HG03457 (cell line): ENCODE measurements at regions not wholly inside any gene's neighbourhood (a gene's known extent, or its start where the extent isn't known, plus 50 kb on each side); places are given as distances from the start of the nearest gene placed in this dataset.
"Not testable (repeated sequence)": the region's sequence is repeated elsewhere in the genome, so short reads cannot be mapped to it uniquely, and the experiment has no call there.

Source experiments
- ATAC-seq: cut with Tn5 transposase; IDR thresholded peaks from one replicate; pipeline ENCODE4 v1.9.1; 2021; ENCODE audit warnings: moderate number of reproducible peaks; ENCODE audit not compliant: unreplicated experiment

DNA sequence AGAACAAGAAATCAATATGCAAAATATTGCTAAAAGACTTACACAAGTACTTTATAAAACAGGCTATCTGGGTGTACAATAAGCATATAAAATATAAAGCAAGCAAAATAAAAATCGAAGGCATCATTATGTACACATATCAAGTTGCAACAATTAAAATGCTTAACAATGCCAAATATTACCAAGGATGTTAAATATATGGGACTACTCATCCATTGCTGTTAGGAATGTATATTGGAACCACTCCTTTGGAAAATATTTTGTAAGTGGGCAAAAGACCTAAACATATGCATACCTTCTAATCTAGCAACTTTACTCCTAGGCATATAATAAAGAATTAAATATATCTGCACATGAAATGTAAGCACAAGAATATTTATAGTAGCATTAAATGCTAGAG is 632.6 kb upstream of the COX7C start:
- ATAC-seq, result no peak

DNA sequence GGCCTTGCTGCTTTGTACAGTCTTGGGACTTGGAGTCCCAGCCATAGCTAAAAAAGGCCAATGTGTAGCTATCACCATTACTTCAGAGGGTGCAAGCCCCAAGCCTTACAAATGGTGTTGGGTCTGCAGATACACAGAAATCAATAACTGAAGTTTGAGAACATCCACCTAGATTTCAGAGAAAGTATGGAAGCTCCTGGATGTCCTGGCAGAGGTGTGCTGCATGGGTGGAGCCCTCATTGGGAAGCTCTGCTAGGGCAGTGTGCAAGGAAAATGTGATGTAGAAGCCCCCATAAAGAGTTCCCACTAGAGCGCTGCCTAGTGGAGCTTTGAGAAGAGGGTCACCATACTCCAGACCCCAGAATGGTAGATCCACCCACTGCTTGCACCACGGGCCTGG is 626.7 kb upstream of the COX7C start:
- no peak for ATAC-seq

DNA sequence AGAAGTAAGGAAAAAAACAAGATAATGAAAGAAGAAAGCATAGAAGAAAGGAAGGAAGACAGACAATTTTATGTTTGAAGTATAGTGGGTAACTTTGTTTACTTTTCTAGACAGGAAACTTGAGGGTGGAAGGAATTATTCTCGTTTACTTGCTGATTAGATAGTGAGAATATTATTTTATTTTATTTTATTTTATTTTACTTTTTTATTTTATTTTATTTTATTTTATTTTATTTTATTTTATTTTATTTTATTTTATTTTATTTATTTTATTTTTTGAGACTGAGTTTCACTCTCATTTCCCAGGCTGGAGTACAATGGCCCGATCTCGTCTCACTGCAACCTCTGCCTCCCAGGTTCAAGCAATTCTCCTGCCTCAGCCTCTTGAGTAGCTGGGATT is 623.1 kb upstream of the COX7C start:
- ATAC-seq, result not testable (repeated sequence)

DNA sequence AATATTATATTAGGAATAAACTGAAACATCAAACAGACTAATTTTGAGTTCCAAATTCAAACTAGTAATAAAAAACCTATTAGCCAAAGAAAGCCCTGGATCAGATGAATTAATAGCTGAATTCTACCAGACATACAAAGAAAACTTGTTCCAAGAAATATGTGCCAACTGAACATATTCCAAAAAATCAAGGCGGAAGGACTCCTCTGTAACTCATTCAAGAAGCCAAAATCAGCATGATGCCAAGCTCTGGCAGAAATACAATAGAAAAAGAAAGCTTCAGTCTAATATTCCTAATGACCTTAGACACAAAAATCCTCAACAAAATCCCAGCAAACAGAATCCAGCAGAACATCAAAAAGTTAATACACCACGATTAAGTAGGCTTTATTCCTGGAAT is 619.1 kb upstream of the COX7C start:
- ATAC-seq, result no peak

DNA sequence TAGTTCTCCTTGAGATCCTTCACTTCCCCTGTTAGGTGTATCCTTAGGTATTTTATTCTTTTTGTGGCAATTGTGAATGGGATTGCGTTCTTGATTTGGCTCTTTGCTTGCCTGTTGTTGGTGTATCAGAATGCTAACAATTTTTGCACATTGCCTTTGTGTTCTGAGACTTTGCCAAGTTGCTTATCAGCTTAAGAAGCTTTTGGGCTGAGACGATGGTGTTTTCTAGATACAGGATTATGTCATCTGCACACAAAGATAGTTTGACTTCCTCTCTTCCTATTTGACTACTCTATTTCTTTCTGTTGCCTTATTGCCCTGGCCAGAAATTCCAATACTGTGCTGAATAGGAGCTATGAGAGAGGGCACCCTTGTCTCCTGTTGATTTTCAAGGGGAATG is 609.4 kb upstream of the COX7C start:
- ATAC-seq, result no peak

DNA sequence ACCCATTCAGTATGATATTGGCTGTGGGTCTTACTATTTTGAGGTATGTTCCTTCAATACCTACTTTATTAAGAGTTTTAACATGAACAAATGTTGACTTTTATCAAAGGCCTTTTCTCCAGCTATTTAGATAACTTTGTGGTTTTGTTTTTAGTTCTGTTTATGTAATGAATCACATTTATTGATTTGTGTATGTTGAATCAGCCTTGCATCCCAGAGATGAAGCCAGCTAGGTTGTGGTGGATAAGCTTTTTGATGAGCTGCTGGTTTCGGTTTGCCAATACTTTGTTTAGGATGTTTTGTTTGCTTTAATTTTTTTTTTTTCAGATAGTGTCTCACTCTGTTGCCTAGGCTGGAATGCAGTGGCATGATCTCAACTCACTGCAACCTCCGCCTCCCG is 609.0 kb upstream of the COX7C start:
- no peak for ATAC-seq

DNA sequence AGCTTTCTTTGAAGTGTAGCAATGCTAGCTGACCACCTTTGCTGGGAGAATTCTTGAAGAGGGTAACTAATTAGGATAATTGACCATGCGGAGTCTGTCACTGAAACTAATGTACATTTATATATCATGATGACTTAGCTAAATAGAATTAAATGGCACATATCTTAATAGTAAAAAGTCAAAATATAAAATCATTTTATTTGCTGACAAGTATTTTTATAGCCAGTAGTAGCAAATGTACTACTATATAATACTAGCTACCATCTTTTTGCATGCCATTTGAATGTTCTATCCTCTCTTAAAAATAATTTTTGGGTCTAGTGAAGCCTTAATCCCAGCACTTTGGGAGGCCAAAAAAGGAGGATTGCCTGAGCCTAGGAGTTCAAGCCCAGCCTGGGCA is 605.8 kb upstream of the COX7C start:
- no peak for ATAC-seq

DNA sequence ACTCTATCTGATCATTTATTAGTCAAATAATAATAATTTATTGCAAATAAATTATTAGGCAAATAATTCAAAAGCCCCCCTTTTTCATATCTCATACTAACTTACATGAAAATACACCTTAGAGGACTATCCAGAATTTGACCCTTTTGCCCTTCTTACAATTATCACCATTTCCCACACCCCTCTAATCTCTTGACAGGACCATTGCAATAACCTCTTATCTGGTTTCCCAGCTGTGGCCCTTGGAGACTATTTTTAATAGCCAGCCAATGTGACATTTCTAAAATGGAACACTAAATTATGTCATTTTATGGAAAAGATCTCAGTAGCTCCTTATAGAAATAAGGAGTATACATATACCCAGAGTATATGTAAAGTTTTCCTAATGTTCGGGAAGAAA is 588.4 kb upstream of the COX7C start:
- no peak for ATAC-seq

DNA sequence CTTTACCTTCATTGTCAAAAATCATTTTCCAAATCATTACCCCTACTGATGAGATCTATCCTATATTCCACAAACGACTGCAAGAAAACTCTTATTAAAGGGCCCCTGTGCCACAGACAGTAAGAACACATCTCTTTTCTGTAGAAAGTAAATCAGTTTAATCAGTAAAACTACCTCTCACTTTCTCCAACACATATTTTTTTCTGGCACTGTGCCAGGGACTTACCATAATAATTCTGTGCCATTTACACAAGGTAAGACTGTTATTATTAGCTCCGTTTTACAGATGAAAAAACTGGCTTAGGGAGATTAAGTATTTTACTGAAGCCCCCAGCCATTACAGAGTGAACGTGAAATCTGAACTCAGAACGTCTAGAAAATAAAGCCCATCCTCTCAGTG is 587.0 kb upstream of the COX7C start:
- no peak for ATAC-seq

DNA sequence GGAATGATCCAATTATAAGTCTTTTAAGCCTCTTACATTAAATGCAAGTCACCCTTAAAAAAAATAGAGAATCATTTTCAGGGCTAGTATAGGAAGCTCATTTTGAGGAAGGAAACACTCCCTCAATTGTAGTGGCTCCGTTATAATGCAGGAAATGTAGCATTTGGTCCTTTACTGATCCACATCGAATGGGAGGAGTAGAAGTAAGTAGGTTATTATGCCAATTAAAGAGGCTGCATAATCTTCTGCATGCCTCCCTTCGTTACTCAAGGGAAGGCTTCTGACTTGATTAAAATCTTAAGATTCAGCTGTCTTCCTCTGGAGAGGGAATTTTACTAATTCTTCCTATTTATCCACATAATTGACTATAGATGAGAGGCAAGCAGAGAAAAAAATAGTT is 579.2 kb upstream of the COX7C start:
- ATAC-seq, result no peak

DNA sequence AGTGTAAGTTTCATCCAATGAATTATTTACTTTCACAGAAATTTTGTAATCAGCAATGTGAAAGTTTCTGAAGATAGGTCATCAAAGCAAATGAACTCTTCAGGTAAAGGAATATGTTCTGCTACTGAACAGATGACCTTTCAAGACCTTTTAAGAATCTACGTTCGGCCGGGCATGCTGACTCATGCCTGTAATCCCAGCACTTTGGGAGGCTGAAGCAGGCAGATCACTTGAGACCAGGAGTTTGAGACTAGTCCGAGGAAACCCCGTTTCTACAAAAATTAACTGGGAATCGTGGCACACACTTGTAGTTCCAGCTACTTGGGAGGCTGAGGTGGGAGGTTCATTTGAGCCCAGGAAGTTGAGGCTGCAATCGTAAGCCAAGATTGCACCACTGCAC is 578.4 kb upstream of the COX7C start:
- ATAC-seq, result no peak

DNA sequence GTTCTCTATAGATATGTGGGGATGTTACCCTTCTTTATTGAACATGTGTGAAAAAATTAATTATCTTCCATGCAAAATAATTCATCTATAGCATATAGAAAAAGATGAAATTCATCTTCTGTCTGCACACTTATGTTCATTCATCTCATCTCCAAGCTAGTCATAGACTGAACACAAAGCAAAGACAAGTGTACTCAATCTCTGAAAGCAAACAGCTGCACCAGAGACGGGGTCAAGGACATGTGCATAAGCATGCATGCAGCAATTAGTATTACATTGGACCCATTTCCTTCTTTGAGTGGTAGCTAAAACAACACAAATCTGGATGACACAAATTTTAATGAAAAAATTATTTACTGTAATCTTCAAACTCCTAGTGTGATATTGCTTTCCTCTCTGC is 547.0 kb upstream of the COX7C start:
- ATAC-seq, result no peak

DNA sequence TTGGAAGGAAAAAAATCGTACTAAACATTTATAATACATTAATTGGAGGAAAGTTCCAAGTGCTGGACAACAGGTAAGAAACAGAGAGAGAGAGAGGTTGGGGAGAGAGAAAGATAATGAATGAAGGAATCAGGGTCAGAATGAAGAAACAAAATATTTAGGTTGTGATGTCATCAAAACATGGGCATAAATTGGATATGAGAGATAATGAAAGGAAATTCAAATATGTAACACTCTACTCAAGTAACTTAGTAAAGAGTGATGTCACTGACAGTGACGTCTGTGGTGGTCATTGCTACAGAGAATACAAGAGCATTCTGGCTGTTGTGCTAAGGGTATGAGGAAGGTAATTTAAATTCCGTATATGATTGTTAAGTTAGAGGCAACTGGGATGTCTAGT is 543.4 kb upstream of the COX7C start:
- ATAC-seq, result no peak

DNA sequence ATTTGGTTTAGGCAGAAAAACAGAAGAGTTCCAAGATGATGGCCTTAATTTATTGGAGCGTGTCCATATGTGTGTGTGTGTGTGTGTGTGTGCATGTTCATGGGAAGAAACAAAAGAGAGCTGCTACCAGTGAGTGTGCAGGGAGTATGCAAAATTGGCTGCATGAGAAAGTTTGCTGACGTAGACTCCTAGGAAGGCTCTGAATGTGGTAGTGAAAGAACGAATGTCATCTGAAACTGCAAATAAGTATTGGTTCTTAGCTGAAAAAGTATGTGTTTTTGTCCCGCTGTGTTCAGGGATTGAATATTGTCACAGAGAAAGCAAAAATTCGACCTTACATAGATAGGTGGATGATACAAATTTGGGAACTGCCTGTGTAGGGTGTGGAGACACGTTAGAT is 542.6 kb upstream of the COX7C start:
- ATAC-seq, result no peak

DNA sequence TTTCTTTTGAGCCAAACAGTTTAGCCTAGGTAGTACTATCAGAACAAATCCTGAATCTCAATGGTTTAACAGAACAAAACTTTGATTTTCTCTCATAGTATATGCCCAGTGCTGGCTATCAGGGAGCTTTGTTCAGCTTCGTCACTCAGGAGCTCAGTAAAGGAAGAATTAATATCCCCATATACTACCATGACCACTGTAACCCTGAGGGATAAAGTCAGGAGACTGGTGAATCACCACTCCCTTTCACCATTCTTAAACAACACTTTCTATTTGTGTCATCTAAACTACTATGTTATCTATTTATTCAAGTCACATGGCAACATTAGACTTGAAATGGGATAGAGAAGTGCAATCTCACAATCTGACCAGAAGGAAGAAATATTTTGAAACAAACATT is 522.6 kb upstream of the COX7C start:
- ATAC-seq, result no peak

DNA sequence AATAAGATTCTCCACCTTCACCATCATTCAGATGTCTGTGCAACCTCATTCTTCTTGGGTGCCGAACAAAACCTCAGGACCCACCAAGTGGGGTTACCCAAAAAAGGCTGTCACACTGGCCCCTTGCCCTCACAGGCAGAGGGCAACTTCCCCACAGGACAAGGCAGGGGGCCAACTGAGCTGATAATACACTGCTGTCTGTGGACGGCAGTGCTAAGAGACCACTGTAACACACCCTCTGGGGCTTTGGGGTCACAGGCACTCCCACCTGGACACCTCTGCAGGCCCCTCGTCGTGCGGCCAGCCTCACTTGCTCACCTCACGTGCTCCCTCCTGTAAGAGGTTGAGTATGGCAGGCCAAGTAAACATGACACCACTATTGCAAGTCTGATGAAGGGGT is 515.8 kb upstream of the COX7C start:
- no peak for ATAC-seq

DNA sequence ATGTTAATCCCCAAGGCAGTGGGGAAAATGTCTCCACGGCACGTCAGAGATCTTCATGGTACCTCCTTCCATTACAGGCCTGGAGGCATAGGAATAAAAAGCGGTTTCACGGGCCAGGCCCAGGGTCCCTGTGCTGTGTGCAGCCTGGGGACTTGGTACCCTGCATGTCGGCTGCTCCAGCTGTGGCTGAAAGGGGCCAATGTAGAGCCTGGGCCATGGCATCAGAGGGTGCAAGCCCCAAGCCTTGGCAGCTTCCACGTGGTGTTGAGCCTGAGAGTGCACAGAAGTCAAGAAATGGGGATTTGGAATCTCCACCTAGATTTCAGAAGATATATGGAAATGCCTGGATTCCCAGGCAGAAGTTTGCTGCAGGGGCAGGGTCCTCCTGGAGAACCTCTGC is 508.9 kb upstream of the COX7C start:
- no peak for ATAC-seq

DNA sequence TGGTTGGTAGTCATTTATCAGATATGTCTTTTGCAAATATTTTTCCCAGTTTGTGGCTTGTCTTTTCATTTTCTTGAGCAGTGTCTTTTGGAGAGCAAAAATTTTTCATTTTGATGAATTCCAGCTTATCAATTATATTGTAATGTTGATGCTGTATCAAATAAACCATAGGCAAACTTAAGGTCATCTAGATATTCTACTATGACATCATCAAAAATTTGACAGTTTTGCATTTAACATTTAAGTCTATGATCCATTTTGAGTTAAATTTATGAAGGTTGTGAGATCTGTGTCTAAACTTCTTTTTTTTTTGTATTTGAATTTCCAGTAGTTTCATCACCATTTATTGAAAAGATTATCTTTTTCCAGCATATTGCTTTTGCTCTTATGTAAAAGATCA is 505.5 kb upstream of the COX7C start:
- ATAC-seq, result no peak

DNA sequence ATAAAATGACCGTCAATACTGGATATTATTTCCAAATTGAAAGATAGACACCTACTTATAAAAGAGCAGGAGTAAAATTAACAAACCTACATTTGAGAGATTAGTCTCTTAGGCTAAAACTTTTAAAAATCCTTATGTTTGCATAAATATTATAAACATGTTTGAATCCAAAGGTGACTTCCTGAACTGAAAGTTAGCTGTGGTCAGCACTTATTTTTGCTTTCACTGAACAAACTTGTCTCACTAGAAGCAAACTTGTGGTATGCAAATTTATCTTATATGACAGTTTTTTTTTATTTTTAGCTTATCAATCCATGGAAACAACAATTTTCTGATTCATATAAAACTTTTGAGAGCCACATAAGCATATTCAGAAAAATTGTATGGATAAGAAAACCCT is 502.6 kb upstream of the COX7C start:
- ATAC-seq, result no peak

DNA sequence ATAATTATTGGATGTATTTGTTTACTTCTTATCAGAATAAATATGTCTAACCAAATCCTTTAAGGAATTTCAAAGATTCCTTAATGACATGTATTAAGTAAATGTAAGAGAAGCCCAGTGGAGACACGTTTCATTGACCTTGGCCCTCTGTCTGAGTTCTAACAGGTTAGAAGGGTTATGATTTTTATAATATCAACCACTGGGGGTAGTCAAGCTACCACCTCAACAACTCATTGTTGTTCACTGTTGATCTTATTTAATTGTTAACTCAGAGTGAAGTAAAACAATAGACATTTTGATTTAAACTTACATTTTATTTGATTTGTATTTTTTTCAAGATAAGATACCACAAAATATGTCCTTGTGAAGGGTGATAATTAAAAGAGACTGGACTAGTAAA is 499.2 kb upstream of the COX7C start:
- ATAC-seq, result no peak

DNA sequence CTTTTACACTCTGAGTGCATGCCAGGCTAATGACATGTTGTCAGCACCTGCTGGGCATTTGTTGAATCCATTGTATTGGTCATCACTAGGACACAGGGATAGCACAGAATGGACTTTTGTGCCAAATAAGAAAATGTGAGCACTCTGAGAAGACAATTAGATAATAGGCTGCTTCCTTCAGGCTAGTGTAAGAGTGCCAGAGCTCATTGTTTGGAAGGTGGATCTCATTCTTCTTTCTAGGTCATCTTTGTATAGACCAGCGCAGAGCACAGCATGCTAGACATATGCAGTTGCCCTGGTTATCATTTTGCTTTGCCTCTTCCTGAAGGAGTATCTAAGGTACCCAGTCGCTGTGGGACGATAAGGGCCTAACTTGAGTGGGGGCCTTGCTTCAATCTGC is 493.4 kb upstream of the COX7C start:
- ATAC-seq, result no peak

DNA sequence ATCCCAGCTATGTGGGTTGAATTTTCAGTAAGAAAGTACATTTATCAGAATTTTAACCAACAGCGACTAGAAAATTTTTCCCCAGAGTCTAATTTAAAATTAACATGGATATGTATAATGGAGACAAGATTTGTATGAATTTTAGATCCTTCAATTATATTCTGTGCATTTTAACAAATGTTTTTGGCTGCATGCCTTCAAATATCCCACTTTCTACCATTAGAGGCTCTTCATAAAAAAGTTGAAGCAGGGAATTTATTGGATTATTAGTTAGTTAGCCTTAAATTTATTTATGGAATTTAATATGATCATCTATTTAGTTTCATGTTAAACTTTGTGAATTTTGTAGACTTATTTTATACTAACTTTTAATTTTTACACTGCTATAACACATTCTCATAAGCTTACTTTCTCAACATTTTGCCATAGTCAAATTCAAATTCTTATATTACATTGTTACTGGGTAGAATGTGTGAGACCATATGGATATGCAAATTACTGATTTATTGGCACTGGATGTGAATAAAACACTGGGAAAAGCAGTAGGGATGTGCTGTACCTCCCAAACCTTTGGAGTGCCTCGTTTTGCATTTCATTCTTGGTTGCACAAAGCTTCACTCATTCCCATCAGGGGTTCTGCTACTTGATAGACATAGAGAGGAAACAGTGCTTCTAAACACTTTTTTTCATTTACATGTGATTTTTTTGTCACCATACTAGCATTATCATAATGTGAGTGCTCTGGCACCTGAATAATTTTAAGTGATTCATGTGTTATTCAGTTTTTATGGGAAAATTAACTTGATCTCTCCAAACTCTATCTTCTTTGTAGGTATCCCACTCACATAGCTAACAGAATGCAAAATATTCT is 491.8 kb upstream of the COX7C start:
- ATAC-seq, result no peak

DNA sequence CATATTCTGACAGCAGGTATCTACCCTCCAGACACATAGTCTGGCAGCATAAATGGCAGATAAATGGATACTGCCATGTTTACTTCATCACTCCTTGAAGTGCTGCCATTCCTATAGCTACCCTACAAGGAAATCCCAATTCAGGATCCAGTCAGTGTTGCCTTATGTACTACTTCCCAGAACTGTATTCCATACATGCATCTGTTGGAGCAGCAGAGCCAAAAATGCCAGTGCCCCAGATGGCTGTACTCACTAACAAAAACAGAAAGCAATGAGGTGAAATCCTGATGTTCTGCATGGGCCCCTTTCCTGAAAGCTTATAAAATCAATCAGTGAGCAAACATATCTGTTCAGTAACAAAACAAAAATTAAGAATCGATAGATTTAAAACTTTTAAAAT is 490.0 kb upstream of the COX7C start:
- no peak for ATAC-seq
